IPS-18a (cell line): ENCODE measurements at regions not wholly inside any gene's neighbourhood (a gene's known extent, or its start where the extent isn't known, plus 50 kb on each side); places are given as distances from the start of the nearest gene placed in this dataset.

Experiments used
- H3K27ac ChIP-seq: one replicate; pipeline ENCODE4 v1.5.1; 2013; ENCODE audit warnings: low read length
- H3K27me3 ChIP-seq: one replicate; pipeline ENCODE4 v1.6.1; 2013; ENCODE audit warnings: mild to moderate bottlenecking, low read length; ENCODE audit not compliant: control insufficient read depth, insufficient read depth
- H3K36me3 ChIP-seq: one replicate; pipeline ENCODE4 v1.6.1; 2013; ENCODE audit warnings: low read depth, low read length; ENCODE audit not compliant: control insufficient read depth
- H3K4me1 ChIP-seq: one replicate; pipeline ENCODE4 v1.6.1; 2013; ENCODE audit warnings: low read depth, low read length; ENCODE audit not compliant: control insufficient read depth
- H3K4me3 ChIP-seq: one replicate; pipeline ENCODE4 v1.5.1; 2013; ENCODE audit warnings: low read length
- H3K9ac ChIP-seq: one replicate; pipeline ENCODE4 v1.6.1; 2013; ENCODE audit warnings: mild to moderate bottlenecking, low read length, moderate library complexity
- H3K9me3 ChIP-seq: one replicate; pipeline ENCODE4 v1.6.1; 2013; ENCODE audit warnings: low read depth, low read length; ENCODE audit not compliant: control insufficient read depth

GRCh38 chr2:4963106-4963505, 729.1 kb upstream of the SOX11 start:
- H3K9ac ChIP-seq: no peak overlapping the region
- H3K9me3 ChIP-seq: no peaks in the 10 kb centered on the region
- H3K36me3 ChIP-seq: no peaks in the 10 kb centered on the region
- H3K4me3 ChIP-seq: no peak overlapping the region
- H3K27ac ChIP-seq: no peak overlapping the region
- no peaks in the 10 kb centered on the region for H3K4me1 ChIP-seq
- H3K27me3 ChIP-seq: no peaks in the 10 kb centered on the region

GRCh38 chr2:4964001-4964540, 728.1 kb upstream of the SOX11 start:
- H3K4me1 ChIP-seq: no peaks in the 10 kb centered on the region
- H3K9me3 ChIP-seq: no peaks in the 10 kb centered on the region
- no peak overlapping the region for H3K9ac ChIP-seq
- no peaks in the 10 kb centered on the region for H3K27me3 ChIP-seq
- H3K36me3 ChIP-seq: no peaks in the 10 kb centered on the region
- H3K27ac ChIP-seq: no peak overlapping the region
- no peak overlapping the region for H3K4me3 ChIP-seq

- Histone ChIP-seq H3K9ac (no peak overlapping the region), H3K27me3 (no peaks in the 10 kb centered on the region), H3K4me1 (no peaks in the 10 kb centered on the region), H3K4me3 (no peak overlapping the region), H3K36me3 (no peaks in the 10 kb centered on the region), H3K9me3 (no peaks in the 10 kb centered on the region), H3K27ac (no peak overlapping the region)
These were observed 727.6 kb upstream of the SOX11 start for GRCh38 chr2:4964579-4964978.

GRCh38 chr2:4965556-4966320, 726.4 kb upstream of the SOX11 start:
- Histone ChIP-seq H3K9me3 (no peaks in the 10 kb centered on the region), H3K27me3 (no peaks in the 10 kb centered on the region), H3K27ac (no peak overlapping the region), H3K36me3 (no peaks in the 10 kb centered on the region), H3K9ac (no peak overlapping the region), H3K4me3 (no peak overlapping the region), H3K4me1 (no peaks in the 10 kb centered on the region)

GRCh38 chr2:4967206-4967605, 725.0 kb upstream of the SOX11 start:
- Histone ChIP-seq H3K4me3 (no peak overlapping the region), H3K27ac (no peak overlapping the region), H3K36me3 (no peaks in the 10 kb centered on the region), H3K9ac (no peak overlapping the region), H3K9me3 (no peaks in the 10 kb centered on the region), H3K4me1 (no peaks in the 10 kb centered on the region), H3K27me3 (no peaks in the 10 kb centered on the region)

- Histone ChIP-seq H3K27ac (no peak overlapping the region), H3K9me3 (no peaks in the 10 kb centered on the region), H3K4me3 (no peak overlapping the region), H3K9ac (no peak overlapping the region), H3K36me3 (no peaks in the 10 kb centered on the region), H3K4me1 (no peaks in the 10 kb centered on the region), H3K27me3 (no peaks in the 10 kb centered on the region)
These were observed 719.7 kb upstream of the SOX11 start for GRCh38 chr2:4972472-4972871.

- no peaks in the 10 kb centered on the region for H3K4me1 ChIP-seq
These were observed 718.8 kb upstream of the SOX11 start for GRCh38 chr2:4973354-4973753.

GRCh38 chr2:4973973-4974372, 718.2 kb upstream of the SOX11 start:
- Histone ChIP-seq H3K9ac (no peak overlapping the region), H3K4me3 (no peak overlapping the region), H3K27me3 (no peaks in the 10 kb centered on the region), H3K27ac (no peak overlapping the region), H3K4me1 (no peaks in the 10 kb centered on the region), H3K36me3 (no peaks in the 10 kb centered on the region), H3K9me3 (no peaks in the 10 kb centered on the region)

More at GRCh38 chr2:4973354-4973753, 718.8 kb upstream of the SOX11 start:
- no peak overlapping the region for H3K27ac ChIP-seq
- H3K36me3 ChIP-seq: no peaks in the 10 kb centered on the region
- H3K9me3 ChIP-seq: no peaks in the 10 kb centered on the region
- no peak overlapping the region for H3K4me3 ChIP-seq
- H3K9ac ChIP-seq: no peak overlapping the region
- H3K27me3 ChIP-seq: no peaks in the 10 kb centered on the region

- no peak overlapping the region for H3K27ac ChIP-seq
- H3K9ac ChIP-seq: no peak overlapping the region
- H3K36me3 ChIP-seq: no peaks in the 10 kb centered on the region
- no peak overlapping the region for H3K4me3 ChIP-seq
- no peaks in the 10 kb centered on the region for H3K4me1 ChIP-seq
- no peaks in the 10 kb centered on the region for H3K9me3 ChIP-seq
- H3K27me3 ChIP-seq: no peaks in the 10 kb centered on the region
These were observed 715.8 kb upstream of the SOX11 start for GRCh38 chr2:4976407-4976806.

GRCh38 chr2:4979111-4979510, 713.1 kb upstream of the SOX11 start:
- no peaks in the 10 kb centered on the region for H3K36me3 ChIP-seq
- H3K27me3 ChIP-seq: no peaks in the 10 kb centered on the region
- no peak overlapping the region for H3K9ac ChIP-seq
- H3K9me3 ChIP-seq: no peaks in the 10 kb centered on the region
- H3K4me1 ChIP-seq: no peaks in the 10 kb centered on the region
- H3K4me3 ChIP-seq: no peak overlapping the region
- H3K27ac ChIP-seq: no peak overlapping the region

- Histone ChIP-seq H3K27ac (no peak overlapping the region), H3K9me3 (no peaks in the 10 kb centered on the region), H3K27me3 (no peaks in the 10 kb centered on the region), H3K36me3 (no peaks in the 10 kb centered on the region), H3K4me1 (no peaks in the 10 kb centered on the region), H3K9ac (no peak overlapping the region), H3K4me3 (no peak overlapping the region)
These were observed 711.2 kb upstream of the SOX11 start for GRCh38 chr2:4980995-4981394.

GRCh38 chr2:4981802-4982409, 710.3 kb upstream of the SOX11 start:
- no peak overlapping the region for H3K27ac ChIP-seq
- no peaks in the 10 kb centered on the region for H3K9me3 ChIP-seq
- no peaks in the 10 kb centered on the region for H3K27me3 ChIP-seq
- no peak overlapping the region for H3K4me3 ChIP-seq
- H3K4me1 ChIP-seq: no peaks in the 10 kb centered on the region
- no peaks in the 10 kb centered on the region for H3K36me3 ChIP-seq
- H3K9ac ChIP-seq: no peak overlapping the region
